Activated CD8-positive, alpha-beta memory T cell treated with anti-CD3 and anti-CD28 coated beads, Interleukin-2, amount 50 U/mL, for 48 hours (primary cell): ENCODE measurements at regions not wholly inside any gene's neighbourhood (a gene's known extent, or its start where the extent isn't known, plus 50 kb on each side); places are given as distances from the start of the nearest gene placed in this dataset.

Experiments
- DNase-seq: peaks from one replicate; pipeline ENCODE4 v3.0.0-alpha.2; 2020

DNA sequence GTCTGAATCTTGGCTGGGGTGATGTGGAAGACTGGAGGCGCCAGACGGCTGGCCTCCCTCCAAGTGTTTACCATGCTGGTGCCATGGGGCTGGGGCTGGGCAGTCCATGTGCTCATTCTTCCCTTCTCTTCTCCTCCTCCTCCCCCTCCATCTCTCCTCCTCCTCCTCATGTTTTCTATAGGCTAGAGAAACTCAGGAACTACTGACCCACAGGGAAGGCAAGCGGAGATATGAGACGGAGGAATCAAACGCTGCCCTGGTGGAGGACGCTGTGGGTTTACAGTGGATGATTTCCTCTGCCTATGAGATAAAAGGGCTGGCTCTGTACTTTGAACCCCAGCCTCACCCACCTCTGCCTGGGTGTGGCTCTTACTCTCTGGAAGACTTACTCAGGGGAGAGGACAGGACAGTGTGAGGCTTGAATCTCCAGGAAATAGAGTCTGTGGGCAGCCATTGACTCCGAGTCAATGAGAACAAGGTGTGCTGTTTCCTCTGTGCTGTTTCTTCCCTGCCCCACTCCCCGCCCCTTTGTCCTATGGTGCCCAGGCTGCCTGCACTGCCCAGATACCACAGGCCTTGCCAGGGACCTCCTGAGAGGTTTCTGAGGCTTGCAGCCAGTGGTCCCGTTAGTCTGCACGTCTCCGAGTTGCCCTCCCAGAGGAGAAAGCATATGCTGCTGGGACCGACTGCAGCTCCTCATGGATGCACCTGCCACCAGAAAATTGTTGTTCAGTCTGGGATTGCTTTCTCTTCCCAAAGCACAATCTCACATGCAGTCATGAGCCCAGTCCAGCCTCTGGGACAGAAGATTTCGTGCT lies 132.6 kb upstream of the ARHGAP5 start:
- no peak for DNase-seq

DNA sequence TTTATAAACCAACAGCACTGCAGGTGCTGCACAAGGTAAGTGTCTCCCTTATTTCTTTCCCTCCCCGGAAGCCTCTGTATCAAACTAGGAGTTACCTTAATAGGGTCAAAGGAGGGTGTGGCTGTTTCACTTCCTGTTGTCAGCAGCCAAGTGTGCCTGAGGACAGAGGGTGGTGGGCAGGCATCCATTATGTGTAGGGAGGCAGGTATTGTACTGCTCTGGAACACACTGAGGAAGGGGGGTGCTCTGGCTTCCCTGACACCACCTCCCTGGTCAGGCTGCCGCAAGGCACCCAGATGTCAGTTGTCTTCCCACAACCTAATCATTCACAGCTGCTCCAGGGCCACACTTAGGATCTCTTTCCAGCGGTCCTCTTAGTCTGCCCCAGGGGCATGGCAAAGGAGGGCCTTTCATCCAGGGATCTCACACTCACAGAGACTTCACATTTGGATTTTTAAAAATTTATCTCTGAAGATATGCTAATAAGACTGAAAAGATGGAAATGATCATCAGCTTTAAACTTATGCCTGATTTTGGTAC lies 132.0 kb upstream of the ARHGAP5 start:
- no peak for DNase-seq

DNA sequence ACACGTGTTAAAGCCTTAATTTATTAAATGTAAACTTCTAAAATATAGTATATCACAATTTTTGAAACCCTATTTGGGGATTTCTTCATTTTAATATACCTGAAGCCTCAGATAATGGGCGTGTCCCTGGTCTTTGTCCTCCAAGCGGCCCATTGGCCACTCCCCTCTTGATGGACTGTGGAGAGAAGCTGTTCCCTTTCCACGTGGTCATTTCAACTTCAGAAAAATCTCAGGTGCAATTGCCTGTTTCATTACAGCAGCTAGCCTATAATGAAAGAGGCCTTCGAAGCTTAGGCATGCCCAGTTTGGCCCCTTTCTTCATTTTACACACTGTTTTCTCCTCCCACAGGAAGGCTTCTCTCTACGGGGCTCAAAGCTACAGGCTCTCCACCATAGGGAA lies 131.4 kb upstream of the ARHGAP5 start:
- DNase-seq, result no peak

DNA sequence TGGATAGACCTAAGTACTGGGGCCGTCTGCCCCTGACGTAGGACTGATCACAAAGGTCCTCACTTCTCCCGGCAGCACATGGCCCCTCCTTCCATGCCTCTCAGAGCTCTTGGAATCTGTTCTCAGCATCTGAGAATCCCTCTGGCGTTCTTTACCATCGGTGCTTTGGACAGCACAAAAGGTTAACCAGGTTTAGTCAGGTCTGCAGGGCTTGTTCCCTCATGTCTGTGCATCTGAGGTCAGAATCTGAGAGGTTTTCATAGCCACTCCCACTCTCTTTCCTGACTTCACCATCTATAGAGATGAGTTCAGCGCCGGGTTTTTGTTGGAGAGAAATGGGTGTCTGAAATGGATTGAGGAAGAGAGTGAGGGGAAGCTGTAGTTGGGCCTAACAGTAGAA lies 130.0 kb upstream of the ARHGAP5 start:
- no peak for DNase-seq

DNA sequence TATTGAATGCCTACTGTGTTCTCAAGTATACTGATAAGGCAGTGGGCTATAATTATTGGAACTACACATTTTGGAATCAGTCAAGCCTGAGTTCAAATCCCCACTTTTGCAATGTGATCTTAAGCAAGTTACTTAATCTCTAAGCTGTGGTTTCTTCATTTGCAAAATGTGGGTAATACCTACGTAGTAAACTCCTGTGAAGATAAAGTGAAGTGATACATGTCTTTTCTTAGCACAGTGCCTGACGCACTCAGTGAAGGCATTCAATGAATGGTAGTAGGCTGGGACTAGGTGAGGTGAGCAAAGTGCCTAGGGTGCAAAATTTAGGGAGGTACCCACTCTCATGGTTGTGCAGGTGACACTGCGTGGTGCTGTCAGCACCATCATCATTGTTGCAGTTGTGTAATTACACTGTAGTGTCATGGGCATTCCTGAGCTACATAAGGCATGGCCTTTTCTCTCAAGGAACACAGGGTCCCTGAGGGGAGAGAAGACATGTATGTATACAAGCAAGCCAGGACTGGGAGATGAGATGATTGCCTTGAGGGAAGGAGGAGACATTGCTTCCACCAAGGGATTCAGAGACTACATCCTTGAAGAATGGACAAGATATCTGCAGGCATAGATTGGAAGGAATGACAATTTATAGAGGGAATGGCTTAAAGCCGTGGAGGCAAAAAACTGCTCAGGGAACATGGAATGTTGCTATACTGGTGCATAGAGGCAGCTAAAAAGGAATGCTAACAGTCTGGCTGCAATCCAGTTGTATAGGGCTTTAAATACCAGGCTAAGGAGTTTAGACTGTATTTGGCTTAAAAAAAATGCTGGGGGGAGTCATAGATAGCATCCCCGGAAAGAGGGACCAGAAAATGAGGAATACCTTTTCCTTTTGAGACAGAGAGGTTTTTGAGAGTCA lies 129.2 kb upstream of the ARHGAP5 start:
- DNase-seq, result no peak

DNA sequence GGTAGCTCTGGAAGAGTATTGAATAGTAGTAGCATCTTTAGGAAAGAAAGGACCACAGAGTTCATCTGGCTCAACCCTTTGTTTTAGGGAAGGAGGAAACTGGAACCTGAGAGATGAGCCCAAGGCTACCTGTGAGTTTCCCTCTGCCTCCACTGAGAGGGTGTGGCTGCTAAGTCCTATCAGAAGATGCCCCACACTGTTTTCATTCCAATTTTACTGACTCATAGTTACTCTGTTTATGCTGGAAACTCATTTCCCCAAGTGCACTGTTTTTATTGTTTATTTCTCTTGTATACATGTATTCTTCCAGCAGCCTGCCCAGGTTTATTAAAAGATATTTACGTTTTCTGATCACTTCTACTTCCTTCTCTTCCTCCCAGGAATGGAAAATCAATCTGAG lies 127.4 kb upstream of the ARHGAP5 start:
- DNase-seq, result no peak

DNA sequence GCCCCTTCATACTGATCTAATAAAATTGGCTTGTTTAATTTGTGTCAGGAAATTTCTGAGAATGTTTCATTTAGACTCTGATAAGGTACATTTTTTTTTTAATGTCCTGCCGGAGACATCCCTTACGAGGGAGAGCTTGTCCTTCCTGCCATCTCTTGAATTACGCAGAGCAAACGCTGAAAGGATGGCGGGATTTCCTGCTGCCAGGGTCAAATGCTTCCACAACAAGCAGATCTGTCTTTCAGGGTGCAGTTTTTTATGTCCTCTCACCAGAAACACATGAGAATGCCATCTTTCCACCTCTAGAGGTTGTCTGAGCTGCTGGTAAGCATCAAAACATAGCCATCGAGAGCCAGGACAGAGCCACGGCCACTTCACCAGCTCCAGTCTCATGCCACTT lies 126.8 kb upstream of the ARHGAP5 start:
- no peak for DNase-seq

DNA sequence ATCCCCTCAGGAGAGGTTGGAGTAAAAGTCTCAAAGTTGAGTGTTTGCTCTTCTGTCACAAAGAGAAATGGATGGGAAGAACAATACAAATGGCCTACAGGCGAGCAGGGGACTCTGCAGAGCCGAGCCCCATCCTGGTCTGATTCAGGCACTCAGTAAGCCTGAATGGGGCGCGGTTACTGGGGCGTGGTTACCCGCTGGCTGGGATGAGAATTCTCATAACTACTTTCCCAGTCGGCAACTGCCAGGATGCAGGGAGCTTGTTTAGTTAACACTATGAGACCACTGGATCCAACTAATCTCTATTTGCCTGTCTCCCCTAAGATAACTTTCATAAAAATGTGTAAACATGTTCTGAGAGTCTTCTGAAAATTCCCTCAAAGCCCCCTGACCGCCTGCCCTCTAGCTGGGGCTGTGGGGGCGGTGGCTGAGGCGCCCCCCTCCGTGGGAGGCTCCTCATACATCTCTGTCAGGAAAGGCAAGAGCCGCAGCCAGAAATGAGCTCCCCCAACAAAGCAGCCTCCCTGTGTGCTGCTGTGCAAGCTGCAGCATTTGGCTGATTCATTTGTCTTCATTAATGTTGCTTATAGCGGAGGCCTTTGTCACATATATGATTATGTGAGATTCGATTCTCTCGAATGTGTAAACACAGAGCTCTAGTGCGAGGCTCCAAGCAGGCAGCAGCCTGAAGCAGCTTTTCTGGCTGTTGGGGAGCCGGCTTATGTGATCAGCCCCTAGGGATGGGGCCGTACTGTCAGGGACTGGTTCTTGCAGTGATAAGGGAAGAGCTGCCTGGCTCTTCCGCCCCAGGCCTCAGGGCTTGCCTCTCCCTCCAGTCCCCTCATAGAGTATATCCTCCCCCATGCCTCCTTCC lies 126.1 kb upstream of the ARHGAP5 start:
- no peak for DNase-seq

DNA sequence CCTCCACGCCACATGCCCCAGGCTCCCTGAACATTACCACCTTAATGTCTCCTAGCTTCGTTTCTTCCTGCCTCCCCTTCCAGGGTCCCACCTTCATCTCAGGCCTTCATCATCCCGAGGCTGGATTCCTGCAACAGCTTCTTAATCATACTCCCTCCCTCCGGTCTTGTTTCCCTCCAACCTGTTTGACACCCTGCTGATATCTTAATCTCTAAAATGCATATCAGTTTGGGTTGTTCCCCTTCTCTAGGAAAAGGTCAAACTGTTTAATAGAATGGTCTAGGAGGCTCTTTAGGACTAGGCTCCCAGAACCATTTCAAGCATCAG lies 125.5 kb upstream of the ARHGAP5 start:
- DNase-seq, result no peak

DNA sequence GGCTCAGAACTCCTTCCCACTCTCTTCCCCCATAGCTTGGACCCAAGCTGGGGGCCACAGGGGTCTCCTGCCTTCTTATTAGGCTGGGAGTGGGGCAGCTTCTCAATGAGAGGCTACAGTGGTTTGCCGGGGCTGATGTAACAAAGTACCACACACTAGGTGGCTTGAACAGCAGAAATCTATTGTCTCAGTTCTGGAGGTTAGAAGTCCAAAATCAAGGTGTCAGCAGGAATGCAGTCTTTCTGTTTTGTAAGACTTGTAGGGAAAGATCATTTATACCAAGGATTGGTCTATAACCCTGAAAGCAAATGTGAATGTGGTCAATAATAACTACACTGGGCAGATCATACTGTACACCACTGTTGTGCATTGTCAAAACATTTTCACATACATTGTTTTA lies 124.5 kb upstream of the ARHGAP5 start:
- DNase-seq, result no peak

DNA sequence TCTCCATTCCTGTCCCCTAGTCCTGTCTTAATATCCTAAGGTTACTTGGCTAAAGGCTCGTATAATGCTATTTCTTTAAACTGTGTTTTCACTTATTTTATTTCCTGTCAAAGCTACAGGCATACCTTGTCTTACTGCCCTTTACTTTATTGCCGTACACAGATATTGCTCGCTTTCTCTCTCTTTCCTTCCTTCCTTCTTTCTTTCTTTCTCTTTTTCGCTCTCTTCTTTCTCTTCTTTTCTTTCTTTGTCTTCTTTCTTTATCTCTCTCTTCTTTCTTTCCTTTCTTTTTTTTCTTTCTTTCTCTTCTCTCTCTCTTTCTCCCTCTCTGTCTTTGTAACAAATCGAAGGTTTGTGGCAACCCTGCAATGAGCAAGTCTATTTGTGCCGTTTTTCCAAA lies 123.9 kb upstream of the ARHGAP5 start:
- DNase-seq, result no peak

DNA sequence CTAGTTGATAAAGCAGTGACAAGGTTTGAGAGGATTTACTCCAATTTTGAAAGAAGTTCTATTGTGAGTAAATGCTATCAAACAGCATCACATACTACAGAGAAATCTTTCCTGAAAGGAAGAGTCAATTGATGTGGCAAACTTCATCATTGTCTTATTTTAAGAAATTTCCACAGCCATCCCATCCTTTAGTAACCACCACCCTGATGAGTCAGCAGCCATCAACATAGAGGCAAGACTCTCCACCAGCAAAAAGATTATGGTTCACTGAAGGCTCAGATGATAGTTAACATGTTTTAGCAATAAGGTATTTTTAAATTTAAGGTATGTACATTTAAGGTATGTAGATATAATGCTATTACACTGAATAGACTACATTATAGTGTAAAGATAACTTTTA lies 122.1 kb upstream of the ARHGAP5 start:
- DNase-seq, result no peak

DNA sequence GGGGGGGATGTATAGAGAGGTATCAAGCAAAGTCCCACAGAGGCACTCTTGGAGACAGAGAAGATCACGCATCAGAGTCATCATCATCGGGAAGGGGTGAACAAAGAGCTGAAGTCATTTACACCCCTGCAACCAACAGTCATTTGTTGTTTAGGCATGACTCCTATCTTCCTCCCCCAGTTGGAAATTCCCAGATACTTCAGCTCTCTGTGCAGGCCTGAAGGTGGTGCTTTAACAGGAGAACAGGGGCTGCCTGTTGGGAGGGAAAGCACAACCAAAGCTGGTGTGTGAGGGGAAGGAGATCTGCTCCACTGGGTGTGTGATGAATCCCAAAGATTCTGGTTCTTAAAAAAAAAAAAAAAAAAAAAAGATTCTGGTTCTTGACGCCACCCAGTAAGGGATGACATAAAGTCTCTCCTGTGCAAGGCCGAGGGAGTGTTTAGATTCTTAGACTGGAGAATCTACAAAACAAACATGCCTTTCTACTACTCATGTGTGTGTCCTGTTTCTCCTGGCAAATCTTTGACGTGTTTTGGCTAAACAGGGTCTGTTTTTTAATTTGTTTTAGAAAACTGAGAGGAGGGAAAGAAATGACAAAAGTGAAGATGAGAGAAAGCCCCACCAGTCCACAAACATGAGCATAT lies 121.0 kb upstream of the ARHGAP5 start:
- no peak for DNase-seq

DNA sequence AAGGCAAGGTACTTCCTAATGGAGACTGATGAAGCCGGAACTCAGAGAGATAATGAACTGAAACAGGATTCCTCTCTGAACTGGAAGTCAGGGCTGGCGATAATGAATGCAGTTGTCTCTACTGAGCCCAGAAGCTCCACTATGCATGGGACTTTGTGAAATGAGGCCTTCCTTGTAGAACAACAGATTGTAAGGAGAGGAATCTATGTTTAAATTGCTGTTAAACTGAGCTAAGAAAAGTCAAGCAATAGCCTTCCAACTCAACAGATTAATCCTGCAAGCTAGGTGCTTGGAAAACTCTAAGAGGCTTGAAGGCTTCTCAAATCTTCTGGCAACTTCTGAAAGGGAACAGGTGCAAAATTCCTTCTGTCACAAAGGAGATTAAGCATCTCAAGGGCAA lies 119.5 kb upstream of the ARHGAP5 start:
- DNase-seq, result no peak

DNA sequence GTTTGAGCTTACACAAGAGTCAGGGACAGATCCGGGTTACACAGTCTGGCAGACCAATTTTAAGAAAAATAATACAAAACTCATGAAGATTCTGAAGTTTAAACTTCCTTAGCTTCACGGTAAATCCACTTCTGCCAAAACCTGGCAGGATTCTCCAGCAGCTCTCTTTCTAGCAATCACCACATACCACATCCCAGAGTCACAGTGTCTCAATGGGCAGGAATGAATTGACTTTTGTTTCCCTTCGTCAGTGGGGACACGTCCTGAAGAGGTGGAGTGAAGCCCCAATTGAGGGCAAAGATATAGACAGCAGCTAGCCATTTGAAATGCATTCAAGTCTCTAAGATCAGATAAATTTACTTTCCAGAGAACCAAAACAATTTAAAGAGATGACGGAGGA lies 117.1 kb upstream of the ARHGAP5 start:
- no peak for DNase-seq

DNA sequence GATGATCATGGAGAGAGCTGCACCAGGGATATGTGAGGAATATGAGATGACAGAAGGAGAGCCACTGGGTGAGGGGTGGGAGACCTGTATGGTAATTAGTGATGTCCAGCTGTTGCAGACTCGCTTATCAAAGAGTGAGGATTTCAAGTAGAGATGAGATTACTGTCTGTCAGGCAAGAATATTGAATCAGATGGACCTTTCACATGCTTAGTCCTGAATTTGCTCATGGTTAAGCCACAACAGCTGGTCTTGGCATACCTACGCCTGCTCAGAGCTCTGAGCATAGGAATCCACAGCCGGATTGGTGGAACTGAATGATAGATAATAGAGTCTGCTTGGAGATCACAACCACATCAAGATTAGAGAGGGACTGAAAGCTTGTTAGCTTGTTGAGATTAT lies 115.2 kb upstream of the ARHGAP5 start:
- no peak for DNase-seq

DNA sequence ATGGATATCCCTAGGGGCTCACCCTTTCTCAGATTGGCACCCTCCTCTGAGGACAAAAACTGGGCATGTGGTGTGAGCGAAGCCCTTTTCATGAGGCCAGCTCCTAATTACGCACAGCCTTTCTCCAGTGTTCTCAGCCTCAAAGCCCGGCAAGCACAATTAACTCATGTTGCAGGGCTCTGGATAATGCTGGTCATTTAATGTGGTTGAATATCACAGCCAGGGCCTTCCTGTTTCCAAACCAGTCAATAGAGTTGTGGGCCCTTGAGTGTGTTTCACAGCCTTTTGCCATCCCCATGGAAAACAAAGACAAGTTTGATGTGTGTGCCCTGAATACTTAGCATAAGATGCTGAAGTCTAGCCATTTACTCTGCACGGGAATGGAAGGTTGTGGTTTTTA lies 114.2 kb upstream of the ARHGAP5 start:
- DNase-seq, result no peak

DNA sequence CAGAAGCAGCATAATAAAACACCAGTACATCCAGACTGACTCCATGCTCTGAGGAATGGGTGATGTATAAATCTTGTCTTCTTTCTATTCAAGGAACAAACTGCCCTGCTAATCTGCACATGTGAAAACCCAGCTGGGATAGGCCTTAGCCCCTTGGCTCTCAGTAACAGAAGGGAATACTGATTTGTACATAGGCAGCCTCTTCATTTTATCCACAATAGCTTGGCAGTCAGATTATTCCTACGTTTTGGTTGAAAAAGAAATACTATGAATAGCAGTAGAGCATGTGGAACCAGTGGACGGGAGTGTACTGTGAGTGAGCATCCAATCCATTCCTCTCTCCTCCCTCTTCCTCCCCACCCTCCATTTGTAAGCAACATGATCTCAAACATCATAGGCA lies 113.5 kb upstream of the ARHGAP5 start:
- DNase-seq, result no peak

DNA sequence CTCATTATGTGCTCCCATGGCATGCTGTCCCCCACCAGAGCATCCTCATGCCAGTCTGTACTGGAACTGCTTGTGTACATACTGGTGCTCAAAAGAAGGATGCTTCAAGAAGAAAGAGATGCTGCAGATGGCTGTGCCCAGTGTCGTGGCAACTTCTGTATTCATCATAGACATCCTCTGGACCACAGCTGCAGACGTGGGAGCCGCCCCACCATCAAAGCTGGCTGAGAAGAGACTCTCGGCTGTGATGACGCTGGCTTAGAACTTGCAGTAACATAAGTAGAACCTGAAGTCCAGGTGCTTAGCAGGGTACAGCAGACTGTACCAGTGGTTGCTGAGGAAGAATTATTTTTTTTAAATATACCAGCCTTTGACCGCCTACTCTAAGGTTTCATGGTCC lies 112.6 kb upstream of the ARHGAP5 start:
- no peak for DNase-seq

DNA sequence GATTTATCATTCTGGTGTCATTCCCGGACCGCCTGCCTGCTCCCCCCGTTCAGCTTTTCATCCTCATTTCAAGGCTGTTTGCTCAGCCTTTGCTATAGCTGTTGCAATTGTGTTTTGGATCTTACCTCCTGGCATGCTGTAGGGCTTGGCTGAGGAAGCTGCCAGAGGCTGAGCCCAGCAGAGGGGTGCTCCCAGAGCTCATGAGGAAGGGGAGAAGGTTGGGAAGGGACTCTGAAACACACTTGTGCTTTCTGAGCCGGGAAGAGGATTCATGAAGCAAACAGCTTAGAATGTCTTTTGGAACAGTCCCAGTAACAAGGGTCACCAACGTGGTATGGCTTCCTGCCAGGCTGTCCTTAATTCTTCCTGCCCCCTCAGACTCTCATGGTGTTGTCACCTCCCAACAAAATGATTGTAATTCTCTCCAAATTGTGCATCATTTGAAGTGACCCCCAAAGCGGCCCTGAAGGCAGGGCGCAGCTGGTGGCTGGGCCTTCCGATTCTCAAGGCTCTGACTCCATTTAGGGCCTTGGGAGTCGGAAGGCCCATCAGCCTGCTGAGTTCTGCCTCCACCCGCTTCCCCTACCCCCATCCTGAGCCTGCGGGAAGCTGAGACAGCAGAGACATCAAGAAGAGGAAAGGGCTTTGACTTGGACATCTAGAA lies 111.9 kb upstream of the ARHGAP5 start:
- no peak for DNase-seq

DNA sequence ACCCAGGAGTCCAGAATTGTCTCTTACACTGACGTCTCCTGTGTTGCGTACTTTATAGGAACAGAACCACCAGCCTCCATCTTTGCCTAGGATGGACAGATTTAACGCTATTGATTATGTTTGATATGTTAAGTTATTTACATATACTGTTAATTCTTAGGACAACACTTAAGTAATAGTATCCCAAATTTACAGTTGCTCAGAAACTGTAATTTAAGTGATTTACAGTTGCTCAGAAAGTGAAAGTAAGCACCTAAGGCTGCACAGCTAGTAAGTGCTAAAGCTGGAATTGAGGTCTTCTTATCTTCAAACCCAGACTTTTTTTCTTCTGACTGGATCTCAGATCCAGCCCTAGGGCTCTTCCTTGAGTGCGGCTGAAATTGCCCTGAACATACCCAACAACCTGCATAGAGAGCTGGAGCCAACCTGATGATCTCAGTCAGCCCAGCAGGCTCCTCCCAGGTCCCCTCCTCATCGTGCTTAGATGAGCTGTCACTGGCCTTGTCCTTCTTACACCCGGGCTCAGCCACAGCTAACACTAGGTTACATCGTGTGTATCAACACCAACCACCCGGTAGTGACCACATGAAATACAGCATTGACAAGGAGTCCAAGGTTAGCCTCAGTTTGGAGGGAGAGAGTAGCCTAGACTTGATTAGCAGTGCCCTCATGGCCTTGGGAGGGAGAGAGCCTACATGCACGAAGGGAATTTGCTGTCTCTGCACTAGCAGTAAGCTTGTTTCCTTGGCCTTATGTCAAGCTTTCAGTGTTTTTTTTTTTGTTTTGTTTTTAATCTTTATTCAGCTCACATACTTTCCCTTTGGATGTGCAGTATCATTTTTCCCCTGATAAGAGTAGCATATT lies 111.1 kb upstream of the ARHGAP5 start:
- DNase-seq, result no peak
